ENCODE measurements at regions not wholly inside any gene's neighbourhood (a gene's known extent, or its start where the extent isn't known, plus 50 kb on each side); places are given as distances from the start of the nearest gene placed in this dataset.
"Not testable (repeated sequence)": the region's sequence is repeated elsewhere in the genome, so short reads cannot be mapped to it uniquely, and the experiment has no call there.

GRCh38 chr12:30180602-30181001 lies 396.9 kb upstream of the TMTC1 start:
- H3K27me3 ChIP-seq (replicated peaks; ENCODE audit: control insufficient read depth, insufficient read depth, low read length), result no peaks in the 10 kb centered on the region
- H3K36me3 ChIP-seq (ENCODE audit: control insufficient read depth, insufficient read depth, low read length), result no peaks in the 10 kb centered on the region
- DNase-seq (ENCODE audit: extremely low read depth, insufficient read length), result no peak
- TF ChIP-seq, protein P1, sequence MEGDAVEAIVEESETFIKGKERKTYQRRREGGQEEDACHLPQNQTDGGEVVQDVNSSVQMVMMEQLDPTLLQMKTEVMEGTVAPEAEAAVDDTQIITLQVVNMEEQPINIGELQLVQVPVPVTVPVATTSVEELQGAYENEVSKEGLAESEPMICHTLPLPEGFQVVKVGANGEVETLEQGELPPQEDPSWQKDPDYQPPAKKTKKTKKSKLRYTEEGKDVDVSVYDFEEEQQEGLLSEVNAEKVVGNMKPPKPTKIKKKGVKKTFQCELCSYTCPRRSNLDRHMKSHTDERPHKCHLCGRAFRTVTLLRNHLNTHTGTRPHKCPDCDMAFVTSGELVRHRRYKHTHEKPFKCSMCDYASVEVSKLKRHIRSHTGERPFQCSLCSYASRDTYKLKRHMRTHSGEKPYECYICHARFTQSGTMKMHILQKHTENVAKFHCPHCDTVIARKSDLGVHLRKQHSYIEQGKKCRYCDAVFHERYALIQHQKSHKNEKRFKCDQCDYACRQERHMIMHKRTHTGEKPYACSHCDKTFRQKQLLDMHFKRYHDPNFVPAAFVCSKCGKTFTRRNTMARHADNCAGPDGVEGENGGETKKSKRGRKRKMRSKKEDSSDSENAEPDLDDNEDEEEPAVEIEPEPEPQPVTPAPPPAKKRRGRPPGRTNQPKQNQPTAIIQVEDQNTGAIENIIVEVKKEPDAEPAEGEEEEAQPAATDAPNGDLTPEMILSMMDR (IDR thresholded peaks at IDR 0.05; ENCODE audit: insufficient read depth, low read length, poor library complexity, severe bottlenecking), result no peak
- no peak overlapping the region for H3K4me3 ChIP-seq (replicated peaks; ENCODE audit: low read depth, low read length)

DNA sequence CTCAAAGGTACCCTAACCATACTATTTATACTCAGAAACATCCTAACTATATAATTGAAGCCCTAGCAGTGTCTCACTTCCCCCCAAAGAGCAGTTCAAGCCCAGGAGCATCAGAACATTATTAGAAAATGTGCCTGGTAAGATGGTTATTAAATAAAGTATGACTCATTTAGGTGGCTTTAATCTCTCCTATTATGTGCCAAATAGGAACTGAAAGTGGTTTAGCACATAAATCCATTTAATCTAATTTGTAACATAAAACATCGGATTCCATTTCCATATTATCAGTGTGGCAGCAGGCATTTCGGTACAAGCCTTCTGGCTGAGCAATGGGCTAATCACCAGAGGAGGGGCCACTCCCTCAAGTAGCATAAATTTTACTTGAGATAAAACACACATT lies 395.2 kb upstream of the TMTC1 start:
- TF ChIP-seq, protein P1 (IDR thresholded peaks at IDR 0.05; ENCODE audit: insufficient read depth, low read length, poor library complexity, severe bottlenecking), result no peak
- Histone ChIP-seq H3K36me3 (ENCODE audit: control insufficient read depth, insufficient read depth, low read length) (no peaks in the 10 kb centered on the region), H3K4me3 (replicated peaks; ENCODE audit: low read depth, low read length) (no peak overlapping the region), H3K27me3 (replicated peaks; ENCODE audit: control insufficient read depth, insufficient read depth, low read length) (no peaks in the 10 kb centered on the region)
- DNase-seq (ENCODE audit: extremely low read depth, insufficient read length), result no peak

DNA sequence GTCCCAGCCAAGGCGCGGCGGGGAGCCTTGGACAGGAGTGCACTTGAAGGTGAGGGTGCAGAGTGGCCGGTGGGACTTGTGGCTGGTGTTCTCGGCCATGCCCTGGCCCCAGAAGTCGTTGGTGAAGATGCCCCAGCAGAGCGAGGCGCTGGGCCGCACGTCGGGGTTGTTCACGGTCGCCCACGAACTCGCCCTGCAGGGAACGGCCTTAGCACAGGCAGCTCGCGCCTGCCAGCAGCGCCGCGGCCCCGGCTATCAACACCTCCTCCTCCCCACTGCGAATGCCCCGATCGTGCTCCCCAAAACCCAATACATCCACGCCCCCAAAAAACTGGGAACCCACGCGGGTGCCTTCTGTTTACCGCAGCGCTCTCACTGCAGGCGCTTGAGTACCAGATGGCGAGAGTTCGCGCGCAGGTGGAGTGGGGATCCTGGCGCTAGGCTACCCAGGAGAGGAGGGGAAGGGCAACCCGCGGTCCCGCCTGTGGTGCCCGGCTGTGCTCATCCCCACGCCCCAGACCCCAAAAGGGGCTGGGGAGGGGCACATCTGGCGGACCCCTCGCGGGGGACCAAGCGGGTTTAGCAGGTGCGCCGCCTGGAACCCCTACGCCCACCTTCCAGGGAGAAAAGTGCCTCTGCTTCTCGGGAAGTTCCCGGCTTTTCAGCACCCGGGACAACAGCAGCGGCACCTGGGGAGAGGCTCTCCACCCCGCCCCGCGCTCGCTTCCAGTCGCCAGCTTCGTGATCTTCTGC lies 386.3 kb upstream of the TMTC1 start:
- Histone ChIP-seq H3K4me3 (replicated peaks; ENCODE audit: low read depth, low read length) (no peak overlapping the region), H3K36me3 (ENCODE audit: control insufficient read depth, insufficient read depth, low read length) (no peaks in the 10 kb centered on the region), H3K27me3 (replicated peaks; ENCODE audit: control insufficient read depth, insufficient read depth, low read length) (no peaks in the 10 kb centered on the region)
- no peak for DNase-seq (ENCODE audit: extremely low read depth, insufficient read length)
- TF ChIP-seq, protein P1 (IDR thresholded peaks at IDR 0.05; ENCODE audit: insufficient read depth, low read length, poor library complexity, severe bottlenecking), result no peak

DNA sequence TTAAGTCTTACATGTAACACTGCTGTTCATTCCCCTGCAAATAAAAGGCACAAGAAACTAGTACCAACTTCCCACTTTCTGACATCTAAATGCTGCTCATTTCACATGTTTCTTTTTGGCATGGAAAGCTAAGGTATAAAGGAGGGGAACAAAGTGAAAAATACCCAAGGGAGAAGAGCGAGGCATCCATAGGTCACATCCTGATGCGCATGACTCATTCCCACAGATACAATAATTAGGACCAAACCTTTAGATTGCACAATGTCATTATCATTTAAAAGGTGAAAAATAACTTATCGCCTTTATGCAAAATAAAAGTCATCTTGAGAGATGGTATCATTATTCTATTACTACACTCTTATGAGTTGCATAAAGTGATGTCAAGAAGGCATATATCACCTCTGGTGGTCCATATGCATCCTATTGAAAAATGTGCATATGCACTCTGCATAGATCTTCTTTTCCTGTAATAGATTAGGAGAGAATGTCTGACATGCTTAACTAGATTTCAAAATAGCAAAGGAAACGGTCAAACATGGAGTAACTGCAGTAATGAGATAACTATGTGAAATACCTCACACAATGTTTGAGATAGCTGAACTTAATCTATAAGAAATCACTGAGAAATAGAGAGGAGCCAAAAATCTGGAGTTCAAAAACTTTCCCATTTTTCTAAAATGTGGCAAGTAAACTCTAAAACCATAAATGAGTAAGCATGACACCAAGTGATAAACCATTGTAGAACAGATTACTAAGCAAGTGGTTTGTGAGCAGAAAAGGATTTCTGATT lies 382.5 kb upstream of the TMTC1 start:
- no peak for DNase-seq (ENCODE audit: extremely low read depth, insufficient read length)
- TF ChIP-seq, protein P1 (IDR thresholded peaks at IDR 0.05; ENCODE audit: insufficient read depth, low read length, poor library complexity, severe bottlenecking), result no peak
- Histone ChIP-seq H3K4me3 (replicated peaks; ENCODE audit: low read depth, low read length) (no peak overlapping the region), H3K36me3 (ENCODE audit: control insufficient read depth, insufficient read depth, low read length) (no peaks in the 10 kb centered on the region), H3K27me3 (replicated peaks; ENCODE audit: control insufficient read depth, insufficient read depth, low read length) (no peaks in the 10 kb centered on the region)

- TF ChIP-seq, protein P1 (IDR thresholded peaks at IDR 0.05; ENCODE audit: insufficient read depth, low read length, poor library complexity, severe bottlenecking), result no peak
Observed at GRCh38 chr12:30164382-30165318, 380.9 kb upstream of the TMTC1 start.

DNA sequence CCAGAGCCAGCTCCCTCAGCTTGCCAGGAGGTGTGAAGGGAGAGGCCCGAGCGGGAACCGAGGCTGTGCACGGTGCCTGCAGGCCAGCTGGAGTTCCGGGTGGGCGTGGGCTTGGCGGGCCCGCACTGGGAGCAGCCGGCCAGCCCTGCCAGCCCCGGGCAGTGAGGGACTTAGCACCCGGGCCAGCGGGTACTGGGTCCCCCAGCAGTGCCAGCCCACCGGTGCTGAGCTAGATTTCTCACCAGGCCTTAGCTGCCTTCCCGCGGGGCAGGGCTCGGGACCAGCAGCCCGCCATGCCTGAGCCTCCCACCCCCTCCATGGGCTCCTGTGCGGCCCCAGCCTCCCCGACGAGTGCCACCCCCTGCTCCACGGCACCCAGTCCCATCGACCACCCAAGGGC lies 373.1 kb upstream of the TMTC1 start:
- H3K4me3 ChIP-seq (replicated peaks; ENCODE audit: low read depth, low read length); DNase-seq (ENCODE audit: extremely low read depth, insufficient read length); H3K36me3 ChIP-seq (ENCODE audit: control insufficient read depth, insufficient read depth, low read length); H3K27me3 ChIP-seq (replicated peaks; ENCODE audit: control insufficient read depth, insufficient read depth, low read length): not testable (repeated sequence)

More at GRCh38 chr12:30164382-30165318, 380.9 kb upstream of the TMTC1 start:
- no peaks in the 10 kb centered on the region for H3K27me3 ChIP-seq (replicated peaks; ENCODE audit: control insufficient read depth, insufficient read depth, low read length)
- H3K36me3 ChIP-seq (ENCODE audit: control insufficient read depth, insufficient read depth, low read length), result no peaks in the 10 kb centered on the region
- no peak overlapping the region for H3K4me3 ChIP-seq (replicated peaks; ENCODE audit: low read depth, low read length)
- DNase-seq (ENCODE audit: extremely low read depth, insufficient read length), result no peak
